ENCODE measurements at regions not wholly inside any gene's neighbourhood (a gene's known extent, or its start where the extent isn't known, plus 50 kb on each side); places are given as distances from the start of the nearest gene placed in this dataset.

DNA sequence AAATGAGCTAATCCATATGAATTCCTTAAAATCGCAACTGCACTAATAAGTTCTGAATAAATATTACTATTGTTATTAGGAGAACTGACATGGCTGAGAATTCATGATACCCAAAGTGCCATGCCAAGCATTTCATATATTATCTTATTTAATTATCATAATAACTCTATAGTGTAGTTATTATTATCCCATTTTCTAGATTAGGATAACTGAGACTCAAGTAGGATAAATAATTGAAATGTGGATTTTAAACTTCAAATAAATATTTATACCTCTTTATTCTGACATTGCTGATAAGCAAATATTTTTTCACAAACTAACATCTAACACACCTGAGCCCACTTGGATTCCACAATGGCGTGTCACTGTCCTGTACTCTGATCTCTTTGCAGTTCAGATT lies 492.7 kb downstream of the IRS1 start (continued):
- no peak for TF ChIP-seq ATF7 (IDR thresholded peaks at IDR 0.05)
- no peak for TF ChIP-seq ATF7 (CRISPR knock-in tag; IDR thresholded peaks at IDR 0.05)
- no peak for TF ChIP-seq PHF5A (CRISPR knock-in tag; IDR thresholded peaks at IDR 0.05; ENCODE audit: low read depth, unreplicated experiment)
- no peak for TF ChIP-seq ZNF510 (CRISPR knock-in tag; IDR thresholded peaks at IDR 0.05; ENCODE audit: low read depth)
- no peak for TF ChIP-seq KMT2A (CRISPR knock-in tag; IDR thresholded peaks at IDR 0.05)
- no peak for TF ChIP-seq GTF2F1 (IDR thresholded peaks at IDR 0.05; ENCODE audit: low read length)
- TF ChIP-seq SP2 (CRISPR knock-in tag; IDR thresholded peaks at IDR 0.05): no peak
- no peak for TF ChIP-seq ZNF205 (CRISPR knock-in tag; IDR thresholded peaks at IDR 0.05)
- no peak for TF ChIP-seq ZNF124 (CRISPR knock-in tag; IDR thresholded peaks at IDR 0.05)
- TF ChIP-seq KDM1A (CRISPR knock-in tag; IDR thresholded peaks at IDR 0.05): 0 out of 2 replicates have a peak, but pooled peaks have one; percentile 28
- TF ChIP-seq, protein P1, sequence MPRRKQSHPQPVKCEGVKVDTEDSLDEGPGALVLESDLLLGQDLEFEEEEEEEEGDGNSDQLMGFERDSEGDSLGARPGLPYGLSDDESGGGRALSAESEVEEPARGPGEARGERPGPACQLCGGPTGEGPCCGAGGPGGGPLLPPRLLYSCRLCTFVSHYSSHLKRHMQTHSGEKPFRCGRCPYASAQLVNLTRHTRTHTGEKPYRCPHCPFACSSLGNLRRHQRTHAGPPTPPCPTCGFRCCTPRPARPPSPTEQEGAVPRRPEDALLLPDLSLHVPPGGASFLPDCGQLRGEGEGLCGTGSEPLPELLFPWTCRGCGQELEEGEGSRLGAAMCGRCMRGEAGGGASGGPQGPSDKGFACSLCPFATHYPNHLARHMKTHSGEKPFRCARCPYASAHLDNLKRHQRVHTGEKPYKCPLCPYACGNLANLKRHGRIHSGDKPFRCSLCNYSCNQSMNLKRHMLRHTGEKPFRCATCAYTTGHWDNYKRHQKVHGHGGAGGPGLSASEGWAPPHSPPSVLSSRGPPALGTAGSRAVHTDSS (CRISPR knock-in tag; conservative IDR thresholded peaks at IDR 0.05): no peak
- TF ChIP-seq TOE1 (CRISPR knock-in tag; IDR thresholded peaks at IDR 0.05): no peak
- no peak for TF ChIP-seq JUN (CRISPR knock-in tag; IDR thresholded peaks at IDR 0.05)

DNA sequence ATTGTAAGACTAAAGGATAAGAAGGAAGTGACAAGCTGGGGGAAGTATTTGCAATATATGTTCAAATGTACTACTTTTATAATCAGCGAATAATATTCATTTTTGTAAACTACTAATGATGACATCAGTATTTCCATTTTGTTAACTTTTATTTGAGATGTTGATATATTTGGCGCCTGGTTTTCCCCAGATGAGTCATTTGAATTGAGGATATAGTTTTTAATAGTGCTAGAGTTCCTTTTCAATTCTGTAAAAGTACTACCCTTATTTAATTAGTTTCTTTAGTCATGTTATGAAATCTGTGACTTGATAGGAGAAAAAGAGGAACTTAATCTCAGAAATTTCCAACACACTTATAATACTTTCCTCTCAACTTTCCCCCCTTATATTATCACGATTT lies 495.3 kb downstream of the IRS1 start:
- no peak overlapping the region for H3K9ac ChIP-seq (ENCODE audit: insufficient read depth, low read depth, low read length)

More for the DNA sequence above, 495.3 kb downstream of the IRS1 start:
- Histone ChIP-seq H4K20me1 (ENCODE audit: insufficient read depth, low read length) (no peaks in the 10 kb centered on the region), H3K27ac (ENCODE audit: extremely low read length, insufficient read depth, low read length) (no peak overlapping the region), H3K4me2 (ENCODE audit: low read depth, low read length) (no peak overlapping the region), H3K4me3 (replicated peaks in 1 of 3; ENCODE audit: insufficient read depth in 1 of 3, low read depth in 2 of 3, low read length in 3 of 3) (no peak overlapping the region), H3K27me3 (ENCODE audit: control insufficient read depth in 1 of 2, insufficient read depth in 2 of 2, low read length in 2 of 2) (no peaks in the 10 kb centered on the region), H3K4me1 (ENCODE audit: insufficient read depth, low read length) (peaks cover 11% of the 10 kb centered on the region), H2AFZ (ENCODE audit: low read length) (no peak overlapping the region), H3K9me3 (ENCODE audit: low read length) (no peaks in the 10 kb centered on the region), H3K79me2 (ENCODE audit: insufficient read depth, low read length) (no peaks in the 10 kb centered on the region), H3K36me3 (replicated peaks in 1 of 2; ENCODE audit: control insufficient read depth in 1 of 2, insufficient read depth in 2 of 2, low read length in 2 of 2) (no peaks in the 10 kb centered on the region)
- FAIRE-seq: no peak
- CTCF ChIA-PET (ENCODE audit: low intra/inter-chr PET ratio, low total read pairs): no interaction called here
- no peak for ATAC-seq
- no TSS peak for BruUV-seq (replicated peaks)
- intact Hi-C loops (cut with micrococcal nuclease; ENCODE audit: unreplicated experiment) (no loop called here), in situ Hi-C loops (cut with HindIII; ENCODE audit: extremely low pct_ligation_motif_present, low pct_unique_long_range_greater_than_20kb) (no loop called here)
- POLR2A ChIA-PET: no interaction called here
- no peak for DNase-seq (ENCODE audit: low spot score)
- TF ChIP-seq ZNF75D (CRISPR knock-in tag; IDR thresholded peaks at IDR 0.05; ENCODE audit: borderline replicate concordance) (no peak), ZNF83 (CRISPR knock-in tag; IDR thresholded peaks at IDR 0.05; ENCODE audit: borderline replicate concordance) (no peak), DR1 (CRISPR knock-in tag; IDR thresholded peaks at IDR 0.05) (no peak), NKX3-1 (CRISPR knock-in tag; IDR thresholded peaks at IDR 0.05) (no peak)
- TF ChIP-seq, protein P2, sequence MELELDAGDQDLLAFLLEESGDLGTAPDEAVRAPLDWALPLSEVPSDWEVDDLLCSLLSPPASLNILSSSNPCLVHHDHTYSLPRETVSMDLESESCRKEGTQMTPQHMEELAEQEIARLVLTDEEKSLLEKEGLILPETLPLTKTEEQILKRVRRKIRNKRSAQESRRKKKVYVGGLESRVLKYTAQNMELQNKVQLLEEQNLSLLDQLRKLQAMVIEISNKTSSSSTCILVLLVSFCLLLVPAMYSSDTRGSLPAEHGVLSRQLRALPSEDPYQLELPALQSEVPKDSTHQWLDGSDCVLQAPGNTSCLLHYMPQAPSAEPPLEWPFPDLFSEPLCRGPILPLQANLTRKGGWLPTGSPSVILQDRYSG (CRISPR knock-in tag; IDR thresholded peaks at IDR 0.05): no peak
- WGBS (ENCODE audit: low lambda C conversion rate): 62% methylated on average over 3 of the region's 3 CpGs
